AG04449 (cell line): ENCODE measurements at regions not wholly inside any gene's neighbourhood (a gene's known extent, or its start where the extent isn't known, plus 50 kb on each side); places are given as distances from the start of the nearest gene placed in this dataset.

Experiments
- CTCF ChIA-PET: fragments of 350-600 bp; formaldehyde crosslinking; extraction: SDS; loops from one replicate; lab custom pipeline; 2021; ENCODE audit warnings: antibody characterized with exemption; lab: Yijun Ruan, JAX
- POLR2A ChIA-PET: fragments of 400-600, 350-600 bp; formaldehyde crosslinking; extraction: SDS; loops from one replicate; lab custom pipeline; 2020; ENCODE audit warnings: antibody characterized with exemption, inconsistent platforms; lab: Yijun Ruan, JAX
- DNase-seq: peaks from one replicate; pipeline ENCODE4 v3.0.0-alpha.2; 2010; ENCODE audit warnings: low read depth, low spot score
- H3K4me3 ChIP-seq: 2 replicates; pipeline ENCODE4 v1.5.1; 2011; ENCODE audit warnings: low read depth, mild to moderate bottlenecking, control low read depth, low read length
- TF ChIP-seq, protein P1 (sequence below): IDR thresholded peaks from one replicate; pipeline ENCODE4 v1.5.1; 2011; ENCODE audit warnings: mild to moderate bottlenecking, moderate library complexity, low read length, control low read depth, inconsistent platforms; ENCODE audit not compliant: insufficient read depth; ENCODE audit errors: missing control alignments

- TF ChIP-seq, protein P1, sequence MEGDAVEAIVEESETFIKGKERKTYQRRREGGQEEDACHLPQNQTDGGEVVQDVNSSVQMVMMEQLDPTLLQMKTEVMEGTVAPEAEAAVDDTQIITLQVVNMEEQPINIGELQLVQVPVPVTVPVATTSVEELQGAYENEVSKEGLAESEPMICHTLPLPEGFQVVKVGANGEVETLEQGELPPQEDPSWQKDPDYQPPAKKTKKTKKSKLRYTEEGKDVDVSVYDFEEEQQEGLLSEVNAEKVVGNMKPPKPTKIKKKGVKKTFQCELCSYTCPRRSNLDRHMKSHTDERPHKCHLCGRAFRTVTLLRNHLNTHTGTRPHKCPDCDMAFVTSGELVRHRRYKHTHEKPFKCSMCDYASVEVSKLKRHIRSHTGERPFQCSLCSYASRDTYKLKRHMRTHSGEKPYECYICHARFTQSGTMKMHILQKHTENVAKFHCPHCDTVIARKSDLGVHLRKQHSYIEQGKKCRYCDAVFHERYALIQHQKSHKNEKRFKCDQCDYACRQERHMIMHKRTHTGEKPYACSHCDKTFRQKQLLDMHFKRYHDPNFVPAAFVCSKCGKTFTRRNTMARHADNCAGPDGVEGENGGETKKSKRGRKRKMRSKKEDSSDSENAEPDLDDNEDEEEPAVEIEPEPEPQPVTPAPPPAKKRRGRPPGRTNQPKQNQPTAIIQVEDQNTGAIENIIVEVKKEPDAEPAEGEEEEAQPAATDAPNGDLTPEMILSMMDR: no peak
- ChIA-PET CTCF (no interaction called here), POLR2A (no interaction called here)
- no peak overlapping the region for H3K4me3 ChIP-seq
- no peak for DNase-seq
Measured at GRCh38 chr11:91835051-91835560, 389.5 kb upstream of the FAT3 start.

DNA sequence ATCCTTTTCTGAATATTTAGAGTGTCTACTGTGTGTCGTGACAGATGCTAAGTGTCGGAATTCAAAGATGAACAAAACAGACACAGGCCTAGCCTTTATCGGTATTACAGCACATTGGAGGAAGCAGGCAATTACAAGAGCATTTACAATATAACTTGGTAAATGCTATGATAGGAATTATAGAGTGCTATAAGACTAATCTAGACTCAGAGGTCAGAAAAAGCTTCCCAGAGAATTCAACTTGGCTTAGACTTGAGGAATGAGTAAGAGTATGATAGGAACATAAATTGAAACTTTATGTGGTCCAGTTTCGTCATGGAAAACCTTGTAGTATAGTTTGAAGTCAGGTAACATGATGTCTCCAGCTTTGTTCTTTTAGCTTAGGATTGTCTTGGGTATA is 395.7 kb upstream of the FAT3 start:
- ChIA-PET CTCF (no interaction called here), POLR2A (no interaction called here)
- DNase-seq: no peak
- H3K4me3 ChIP-seq: no peak overlapping the region
- TF ChIP-seq, protein P1: no peak

DNA sequence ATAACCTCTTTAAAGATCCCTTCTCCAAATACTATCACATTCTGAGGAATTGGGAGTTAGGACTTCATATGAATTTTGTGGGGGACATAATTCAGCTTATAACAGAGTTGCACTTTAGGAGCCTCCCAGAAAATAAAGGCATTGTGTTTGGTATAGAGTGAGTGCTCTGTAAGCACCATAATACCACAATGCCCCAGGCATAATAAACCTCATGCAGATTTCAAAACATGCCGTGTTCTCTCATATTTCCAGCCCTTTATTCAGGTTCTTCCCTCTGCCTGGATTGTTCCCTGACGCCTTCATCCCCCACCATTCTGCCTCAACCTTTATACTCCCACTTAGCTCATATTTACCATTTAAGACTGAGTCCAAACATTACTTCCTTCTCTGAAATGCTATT is 398.8 kb upstream of the FAT3 start:
- ChIA-PET POLR2A (no interaction called here), CTCF (no interaction called here)
- no peak overlapping the region for H3K4me3 ChIP-seq
- DNase-seq: no peak
- TF ChIP-seq, protein P1: no peak

GRCh38 chr11:91823252-91823830 is 401.3 kb upstream of the FAT3 start:
- no peak overlapping the region for H3K4me3 ChIP-seq
- DNase-seq: no peak
- POLR2A ChIA-PET: no interaction called here
- CTCF ChIA-PET: no interaction called here
- TF ChIP-seq, protein P1: no peak

GRCh38 chr11:91822805-91823204 is 401.8 kb upstream of the FAT3 start:
- no peak overlapping the region for H3K4me3 ChIP-seq
- TF ChIP-seq, protein P1: no peak
- no peak for DNase-seq
- POLR2A ChIA-PET: no interaction called here
- CTCF ChIA-PET: no interaction called here

DNA sequence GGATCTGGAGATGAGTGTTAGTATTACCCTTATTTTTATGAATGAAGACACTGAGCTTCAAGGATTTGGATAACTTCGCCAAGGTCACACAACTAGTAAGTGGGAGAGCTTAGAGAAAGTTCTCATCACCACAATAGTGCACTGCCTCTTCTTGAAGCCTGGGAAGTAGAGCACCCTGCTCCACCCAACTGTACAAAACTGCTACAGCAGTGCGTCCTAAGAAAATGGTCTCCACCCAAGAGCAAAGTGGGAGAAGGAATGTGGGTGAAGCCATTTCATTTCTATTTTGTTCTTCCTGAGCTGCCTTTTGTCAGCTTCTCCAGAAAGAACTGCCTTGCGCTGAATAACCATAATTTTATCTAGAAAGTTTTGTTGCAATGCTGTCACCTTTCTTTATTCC is 403.9 kb upstream of the FAT3 start:
- CTCF ChIA-PET: no interaction called here
- DNase-seq: no peak
- POLR2A ChIA-PET: no interaction called here
- TF ChIP-seq, protein P1: no peak
- H3K4me3 ChIP-seq: no peak overlapping the region
